ENCODE measurements at regions not wholly inside any gene's neighbourhood (a gene's known extent, or its start where the extent isn't known, plus 50 kb on each side); places are given as distances from the start of the nearest gene placed in this dataset.

- no peak; the same call in 1 of the 2 replicates for TF ChIP-seq ZNF253 (CRISPR knock-in tag; IDR thresholded peaks at IDR 0.05; ENCODE audit: borderline replicate concordance)
- no peak for TF ChIP-seq NFIB (CRISPR knock-in tag; IDR thresholded peaks at IDR 0.05; ENCODE audit: borderline replicate concordance)
- peak; percentile 77 for TF ChIP-seq CHD2 (IDR thresholded peaks at IDR 0.05; ENCODE audit: low read depth, low read length)
- TF ChIP-seq RXRB (CRISPR knock-in tag; IDR thresholded peaks at IDR 0.05; ENCODE audit: borderline replicate concordance): peak; percentile 95
- peak; percentile 85 for TF ChIP-seq ZNF160 (CRISPR knock-in tag; IDR thresholded peaks at IDR 0.05)
- TF ChIP-seq ZFP62 (CRISPR knock-in tag; IDR thresholded peaks at IDR 0.05): no peak
- TF ChIP-seq ZNF382 (CRISPR knock-in tag; IDR thresholded peaks at IDR 0.05; ENCODE audit: borderline replicate concordance): no peak
- peak; percentile 92 to 94 for TF ChIP-seq EP300 (IDR thresholded peaks at IDR 0.05; ENCODE audit: low read depth in 2 of 2, low read length in 2 of 2)
- peak; percentile 86 for TF ChIP-seq EP300 (CRISPR knock-in tag; IDR thresholded peaks at IDR 0.05; ENCODE audit: borderline replicate concordance)
- 0 out of 2 replicates have a peak, but pooled peaks have one; percentile 61 for TF ChIP-seq WIZ (CRISPR knock-in tag; IDR thresholded peaks at IDR 0.05)
- TF ChIP-seq SSRP1 (CRISPR knock-in tag; IDR thresholded peaks at IDR 0.05): no peak
- peak; percentile 96 for TF ChIP-seq ERF (CRISPR knock-in tag; IDR thresholded peaks at IDR 0.05)
- peak; percentile 98 for TF ChIP-seq ZNF430 (CRISPR knock-in tag; IDR thresholded peaks at IDR 0.05)
- peak; percentile 89 for TF ChIP-seq TFDP1 (CRISPR knock-in tag; IDR thresholded peaks at IDR 0.05; ENCODE audit: borderline replicate concordance)
- TF ChIP-seq, protein P1, sequence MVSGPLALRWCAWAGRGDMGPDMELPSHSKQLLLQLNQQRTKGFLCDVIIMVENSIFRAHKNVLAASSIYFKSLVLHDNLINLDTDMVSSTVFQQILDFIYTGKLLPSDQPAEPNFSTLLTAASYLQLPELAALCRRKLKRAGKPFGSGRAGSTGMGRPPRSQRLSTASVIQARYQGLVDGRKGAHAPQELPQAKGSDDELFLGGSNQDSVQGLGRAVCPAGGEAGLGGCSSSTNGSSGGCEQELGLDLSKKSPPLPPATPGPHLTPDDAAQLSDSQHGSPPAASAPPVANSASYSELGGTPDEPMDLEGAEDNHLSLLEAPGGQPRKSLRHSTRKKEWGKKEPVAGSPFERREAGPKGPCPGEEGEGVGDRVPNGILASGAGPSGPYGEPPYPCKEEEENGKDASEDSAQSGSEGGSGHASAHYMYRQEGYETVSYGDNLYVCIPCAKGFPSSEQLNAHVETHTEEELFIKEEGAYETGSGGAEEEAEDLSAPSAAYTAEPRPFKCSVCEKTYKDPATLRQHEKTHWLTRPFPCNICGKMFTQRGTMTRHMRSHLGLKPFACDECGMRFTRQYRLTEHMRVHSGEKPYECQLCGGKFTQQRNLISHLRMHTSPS (CRISPR knock-in tag; IDR thresholded peaks at IDR 0.05; ENCODE audit: low read depth): peak; percentile 97
- TF ChIP-seq ZNF816 (CRISPR knock-in tag; IDR thresholded peaks at IDR 0.05; ENCODE audit: borderline replicate concordance): peak; percentile 94
- TF ChIP-seq ZNF451 (CRISPR knock-in tag; IDR thresholded peaks at IDR 0.05): peak; percentile 89; the same call in 1 of the 2 replicates
- TF ChIP-seq MTERF4 (CRISPR knock-in tag; IDR thresholded peaks at IDR 0.05): 0 out of 2 replicates have a peak, but pooled peaks have one; percentile 20
- peak; percentile 44; the same call in 1 of the 2 replicates for TF ChIP-seq IRX3 (CRISPR knock-in tag; IDR thresholded peaks at IDR 0.05; ENCODE audit: borderline replicate concordance, low read depth)
- TF ChIP-seq ZNF576 (CRISPR knock-in tag; IDR thresholded peaks at IDR 0.05): 0 out of 2 replicates have a peak, but pooled peaks have one; percentile 57
- TF ChIP-seq PLRG1 (conservative IDR thresholded peaks at IDR 0.05): no peak
- TF ChIP-seq, protein P2, sequence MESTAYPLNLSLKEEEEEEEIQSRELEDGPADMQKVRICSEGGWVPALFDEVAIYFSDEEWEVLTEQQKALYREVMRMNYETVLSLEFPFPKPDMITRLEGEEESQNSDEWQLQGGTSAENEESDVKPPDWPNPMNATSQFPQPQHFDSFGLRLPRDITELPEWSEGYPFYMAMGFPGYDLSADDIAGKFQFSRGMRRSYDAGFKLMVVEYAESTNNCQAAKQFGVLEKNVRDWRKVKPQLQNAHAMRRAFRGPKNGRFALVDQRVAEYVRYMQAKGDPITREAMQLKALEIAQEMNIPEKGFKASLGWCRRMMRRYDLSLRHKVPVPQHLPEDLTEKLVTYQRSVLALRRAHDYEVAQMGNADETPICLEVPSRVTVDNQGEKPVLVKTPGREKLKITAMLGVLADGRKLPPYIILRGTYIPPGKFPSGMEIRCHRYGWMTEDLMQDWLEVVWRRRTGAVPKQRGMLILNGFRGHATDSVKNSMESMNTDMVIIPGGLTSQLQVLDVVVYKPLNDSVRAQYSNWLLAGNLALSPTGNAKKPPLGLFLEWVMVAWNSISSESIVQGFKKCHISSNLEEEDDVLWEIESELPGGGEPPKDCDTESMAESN (CRISPR knock-in tag; conservative IDR thresholded peaks at IDR 0.05): peak; percentile 91
- TF ChIP-seq, protein P3, sequence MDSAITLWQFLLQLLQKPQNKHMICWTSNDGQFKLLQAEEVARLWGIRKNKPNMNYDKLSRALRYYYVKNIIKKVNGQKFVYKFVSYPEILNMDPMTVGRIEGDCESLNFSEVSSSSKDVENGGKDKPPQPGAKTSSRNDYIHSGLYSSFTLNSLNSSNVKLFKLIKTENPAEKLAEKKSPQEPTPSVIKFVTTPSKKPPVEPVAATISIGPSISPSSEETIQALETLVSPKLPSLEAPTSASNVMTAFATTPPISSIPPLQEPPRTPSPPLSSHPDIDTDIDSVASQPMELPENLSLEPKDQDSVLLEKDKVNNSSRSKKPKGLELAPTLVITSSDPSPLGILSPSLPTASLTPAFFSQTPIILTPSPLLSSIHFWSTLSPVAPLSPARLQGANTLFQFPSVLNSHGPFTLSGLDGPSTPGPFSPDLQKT (CRISPR knock-in tag; IDR thresholded peaks at IDR 0.05; ENCODE audit: borderline replicate concordance): no peak
Observed at GRCh38 chr6:11298651-11299420, 66.4 kb upstream of the NEDD9 start (continued).

All from HepG2 (cell line).